Hepatocyte (in vitro differentiated cells): ENCODE measurements at regions not wholly inside any gene's neighbourhood (a gene's known extent, or its start where the extent isn't known, plus 50 kb on each side); places are given as distances from the start of the nearest gene placed in this dataset.
A peak's percentile ranks its signal among the peaks of the same experiment; 100 is the strongest.

Source experiments
- DNase-seq: peaks from one replicate; pipeline ENCODE4 v3.0.0-alpha.2; 2016; ENCODE audit warnings: low spot score
- H2AFZ ChIP-seq: fragments of 200-600 bp; sonication (generic); 2 replicates; pipeline ENCODE4 v1.6.0; 2016; ENCODE audit warnings: antibody characterized with exemption, mild to moderate bottlenecking
- H3K27ac ChIP-seq: fragments of 200-600 bp; sonication (generic); 2 replicates; pipeline ENCODE4 v1.5.1; 2016; ENCODE audit warnings: mild to moderate bottlenecking
- H3K27me3 ChIP-seq: fragments of 200-600 bp; sonication (generic); 2 replicates; pipeline ENCODE4 v1.6.1; 2016
- H3K36me3 ChIP-seq: fragments of 200-600 bp; sonication (generic); replicated peaks from 2 replicates; pipeline ENCODE4 v1.5.1; 2016; ENCODE audit warnings: low read depth; ENCODE audit not compliant: insufficient read depth
- H3K4me1 ChIP-seq: fragments of 200-600 bp; sonication (generic); 2 replicates; pipeline ENCODE4 v1.5.1; 2016; ENCODE audit warnings: mild to moderate bottlenecking, moderate library complexity; ENCODE audit not compliant: insufficient read depth
- H3K4me2 ChIP-seq: fragments of 200-600 bp; sonication (generic); 2 replicates; pipeline ENCODE4 v1.6.0; 2016
- H3K4me3 ChIP-seq: fragments of 200-600 bp; sonication (generic); 2 replicates; pipeline ENCODE4 v1.5.1; 2016; ENCODE audit warnings: mild to moderate bottlenecking
- H3K79me2 ChIP-seq: fragments of 200-600 bp; sonication (generic); 2 replicates; pipeline ENCODE4 v1.6.0; 2017; ENCODE audit warnings: mild to moderate bottlenecking
- H3K9me2 ChIP-seq: fragments of 200-600 bp; sonication (generic); replicated peaks from 2 replicates; pipeline ENCODE4 v1.6.0; 2017; ENCODE audit warnings: mild to moderate bottlenecking; ENCODE audit not compliant: insufficient read depth
- H3K9me3 ChIP-seq: fragments of 200-600 bp; sonication (generic); 2 replicates; pipeline ENCODE4 v1.5.1; 2016; ENCODE audit warnings: low read depth, mild to moderate bottlenecking
- H4K20me1 ChIP-seq: fragments of 200-600 bp; sonication (generic); 2 replicates; pipeline ENCODE4 v1.6.0; 2016; ENCODE audit warnings: mild to moderate bottlenecking; ENCODE audit not compliant: insufficient read depth, poor library complexity, severe bottlenecking
- EZH2 ChIP-seq: fragments of 200-600 bp; sonication (generic); IDR thresholded peaks from 2 replicates; pipeline ENCODE4 v1.6.1; 2016; ENCODE audit warnings: antibody characterized with exemption, mild to moderate bottlenecking, borderline replicate concordance
- EZH2phosphoT487 ChIP-seq: fragments of 200-600 bp; sonication (generic); IDR thresholded peaks from one replicate; pipeline ENCODE4 v1.6.1; 2018; ENCODE audit warnings: antibody characterized with exemption, mild to moderate bottlenecking, low read depth, moderate library complexity; ENCODE audit not compliant: unreplicated experiment, severe bottlenecking
- WGBS: methylation state at CpG from one replicate; pipeline ENCODE4 v1.1.6; 2016; ENCODE audit warnings: low lambda C conversion rate; ENCODE audit errors: missing lambda C conversion rate; 5-methylcytosine and 5-hydroxymethylcytosine counted together
- TF ChIP-seq, protein P1 (sequence below): fragments of 200-600 bp; sonication (generic); IDR thresholded peaks from 2 replicates; pipeline ENCODE4 v1.5.1; 2016; ENCODE audit warnings: antibody characterized with exemption, mild to moderate bottlenecking; ENCODE audit not compliant: poor library complexity

DNA sequence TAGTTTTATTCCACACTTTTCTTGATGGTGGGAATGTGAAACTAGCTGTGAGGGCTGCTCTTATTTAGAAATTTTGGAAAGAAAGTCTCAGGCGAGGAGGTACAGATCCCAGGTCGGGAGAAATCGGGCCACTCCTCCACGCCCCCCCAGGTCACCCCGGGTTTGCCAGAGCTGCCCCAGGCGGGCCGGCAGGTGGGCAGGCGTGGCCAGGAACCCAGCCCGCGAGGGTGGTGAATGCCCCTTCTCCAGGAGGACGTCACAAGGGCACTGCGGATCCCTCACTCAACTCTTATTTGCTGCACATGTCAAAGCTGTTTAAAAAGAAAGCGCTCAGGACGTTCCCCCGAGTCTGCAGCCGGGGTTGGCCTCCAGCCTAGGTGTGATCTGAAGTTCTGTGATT lies 60.5 kb upstream of the SLCO4A1 start:
- Histone ChIP-seq H3K27me3 (peaks cover 14% of the 10 kb centered on the region), H3K9me2 (no peaks in the 10 kb centered on the region), H3K27ac (no peak overlapping the region), H3K36me3 (no peaks in the 10 kb centered on the region), H3K4me1 (no peaks in the 10 kb centered on the region), H3K9me3 (no peaks in the 10 kb centered on the region), H3K4me3 (no peak overlapping the region), H3K4me2 (no peak overlapping the region), H4K20me1 (no peaks in the 10 kb centered on the region), H3K79me2 (no peaks in the 10 kb centered on the region), H2AFZ (no peak overlapping the region)
- DNase-seq: no peak
- TF ChIP-seq EZH2phosphoT487 (no peak), EZH2 (no peak)
- TF ChIP-seq, protein P1, sequence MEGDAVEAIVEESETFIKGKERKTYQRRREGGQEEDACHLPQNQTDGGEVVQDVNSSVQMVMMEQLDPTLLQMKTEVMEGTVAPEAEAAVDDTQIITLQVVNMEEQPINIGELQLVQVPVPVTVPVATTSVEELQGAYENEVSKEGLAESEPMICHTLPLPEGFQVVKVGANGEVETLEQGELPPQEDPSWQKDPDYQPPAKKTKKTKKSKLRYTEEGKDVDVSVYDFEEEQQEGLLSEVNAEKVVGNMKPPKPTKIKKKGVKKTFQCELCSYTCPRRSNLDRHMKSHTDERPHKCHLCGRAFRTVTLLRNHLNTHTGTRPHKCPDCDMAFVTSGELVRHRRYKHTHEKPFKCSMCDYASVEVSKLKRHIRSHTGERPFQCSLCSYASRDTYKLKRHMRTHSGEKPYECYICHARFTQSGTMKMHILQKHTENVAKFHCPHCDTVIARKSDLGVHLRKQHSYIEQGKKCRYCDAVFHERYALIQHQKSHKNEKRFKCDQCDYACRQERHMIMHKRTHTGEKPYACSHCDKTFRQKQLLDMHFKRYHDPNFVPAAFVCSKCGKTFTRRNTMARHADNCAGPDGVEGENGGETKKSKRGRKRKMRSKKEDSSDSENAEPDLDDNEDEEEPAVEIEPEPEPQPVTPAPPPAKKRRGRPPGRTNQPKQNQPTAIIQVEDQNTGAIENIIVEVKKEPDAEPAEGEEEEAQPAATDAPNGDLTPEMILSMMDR: no peak
- WGBS: 61% methylated on average over 16 of the region's 16 CpGs

DNA sequence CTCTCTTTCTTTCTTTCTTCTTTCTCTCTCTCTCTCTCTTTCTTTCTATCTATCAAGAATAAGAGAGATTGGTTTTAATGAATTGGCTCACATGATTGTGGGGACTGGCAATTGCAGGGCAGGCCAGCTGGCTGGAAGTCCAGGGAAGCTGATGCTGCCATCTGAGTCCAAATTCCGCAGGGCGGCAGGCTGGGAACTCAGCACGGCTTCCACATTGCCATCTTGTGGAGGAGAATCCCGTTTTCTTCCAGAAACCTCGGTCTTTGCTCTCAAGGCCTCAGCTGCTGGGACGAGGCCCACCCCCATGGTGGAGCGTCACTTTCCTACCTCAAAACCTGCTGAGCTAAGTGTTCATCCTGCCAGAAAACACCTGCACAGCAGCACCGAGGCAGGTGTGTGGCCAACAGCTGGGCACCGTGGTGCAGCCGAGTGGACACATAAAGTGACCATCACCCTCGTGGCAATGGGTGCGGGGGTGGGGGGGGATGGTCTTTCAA lies 58.8 kb upstream of the SLCO4A1 start:
- 54% methylated on average over 12 of the region's 12 CpGs for WGBS
- no peaks in the 10 kb centered on the region for H3K4me1 ChIP-seq
- H2AFZ ChIP-seq: no peak overlapping the region
- no peaks in the 10 kb centered on the region for H3K79me2 ChIP-seq
- no peak overlapping the region for H3K27ac ChIP-seq
- DNase-seq: peak; percentile 33
- no peaks in the 10 kb centered on the region for H3K9me2 ChIP-seq
- TF ChIP-seq EZH2phosphoT487: no peak
- TF ChIP-seq, protein P1: peak; percentile 37
- H3K9me3 ChIP-seq: no peaks in the 10 kb centered on the region
- H3K4me2 ChIP-seq: no peak overlapping the region
- no peak overlapping the region for H3K4me3 ChIP-seq
- no peaks in the 10 kb centered on the region for H3K36me3 ChIP-seq
- H3K27me3 ChIP-seq: peaks cover 12% of the 10 kb centered on the region
- no peaks in the 10 kb centered on the region for H4K20me1 ChIP-seq

DNA sequence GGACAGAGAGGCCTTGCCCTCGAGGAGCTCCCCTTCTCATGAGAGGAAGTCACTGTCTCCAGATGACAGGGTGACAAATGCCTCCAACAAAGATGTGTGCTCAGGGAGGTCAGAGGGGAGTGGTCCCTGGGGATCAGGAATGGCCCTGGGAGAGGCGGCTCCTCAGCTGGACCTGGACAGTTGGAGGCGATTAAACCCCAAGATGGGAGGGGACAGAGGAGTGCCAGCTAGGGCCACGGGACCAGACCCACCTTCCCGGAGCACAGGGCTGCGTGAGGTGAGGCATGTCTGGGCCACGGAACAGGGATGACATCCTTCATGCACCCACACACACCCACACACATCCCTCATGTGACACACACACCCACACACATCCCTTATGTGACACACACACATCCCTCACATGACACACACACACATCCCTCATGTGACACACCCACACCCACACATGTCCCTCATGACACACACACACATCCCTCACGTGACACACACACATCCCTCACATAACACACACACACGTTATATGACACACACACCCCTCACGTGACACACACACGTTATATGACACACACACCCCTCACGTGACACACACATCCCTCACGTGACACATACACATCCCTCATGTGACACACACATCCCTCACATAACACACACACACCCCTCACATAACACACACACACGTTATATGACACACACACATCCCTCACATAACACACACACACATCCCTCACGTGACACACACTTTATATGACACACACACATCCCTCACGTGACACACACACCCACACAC lies 57.4 kb upstream of the SLCO4A1 start:
- no peaks in the 10 kb centered on the region for H4K20me1 ChIP-seq
- H3K4me1 ChIP-seq: no peaks in the 10 kb centered on the region
- peaks cover 7% of the 10 kb centered on the region for H3K27me3 ChIP-seq
- H2AFZ ChIP-seq: no peak overlapping the region
- H3K27ac ChIP-seq: no peak overlapping the region
- no peaks in the 10 kb centered on the region for H3K9me3 ChIP-seq
- no peaks in the 10 kb centered on the region for H3K36me3 ChIP-seq
- no peak overlapping the region for H3K4me3 ChIP-seq
- no peaks in the 10 kb centered on the region for H3K79me2 ChIP-seq
- no peak overlapping the region for H3K4me2 ChIP-seq
- 80% methylated on average over 13 of the region's 16 CpGs for WGBS
- no peaks in the 10 kb centered on the region for H3K9me2 ChIP-seq
- no peak for TF ChIP-seq EZH2phosphoT487
- no peak for TF ChIP-seq EZH2
- TF ChIP-seq, protein P1: no peak
- no peak for DNase-seq
